PC-3 (cell line): ENCODE measurements at regions not wholly inside any gene's neighbourhood (a gene's known extent, or its start where the extent isn't known, plus 50 kb on each side); places are given as distances from the start of the nearest gene placed in this dataset.

Source experiments
- CTCF ChIP-seq: fragments of 300-600 bp; sonication (generic); conservative IDR thresholded peaks from 2 replicates; pipeline ENCODE4 v1.5.1; 2017; ENCODE audit warnings: antibody characterized with exemption, low read depth, mild to moderate bottlenecking, low read length
- EZH2phosphoT487 ChIP-seq: fragments of 300-600 bp; sonication (generic); IDR thresholded peaks from 2 replicates; pipeline ENCODE4 v1.6.1; 2018; ENCODE audit warnings: mild to moderate bottlenecking, antibody characterized with exemption, low read length, borderline replicate concordance

GRCh38 chr3:15982667-15983196 is 185.0 kb upstream of the ANKRD28 start:
- TF ChIP-seq CTCF, result no peak
- no peak for TF ChIP-seq EZH2phosphoT487
